DMS114 treated with DMSO at 0.1 percent for 48 hours (cell line): ENCODE measurements at regions not wholly inside any gene's neighbourhood (a gene's known extent, or its start where the extent isn't known, plus 50 kb on each side); places are given as distances from the start of the nearest gene placed in this dataset.

ENCODE experiments used
- DNase-seq: peaks from one replicate; lab custom pipeline; 2025; ENCODE audit not compliant: unreplicated experiment; lab: John Stamatoyannopoulos, UW

GRCh38 chr6:6704103-6705060 is 115.9 kb downstream of the LY86 start:
- DNase-seq = no peak

DNA sequence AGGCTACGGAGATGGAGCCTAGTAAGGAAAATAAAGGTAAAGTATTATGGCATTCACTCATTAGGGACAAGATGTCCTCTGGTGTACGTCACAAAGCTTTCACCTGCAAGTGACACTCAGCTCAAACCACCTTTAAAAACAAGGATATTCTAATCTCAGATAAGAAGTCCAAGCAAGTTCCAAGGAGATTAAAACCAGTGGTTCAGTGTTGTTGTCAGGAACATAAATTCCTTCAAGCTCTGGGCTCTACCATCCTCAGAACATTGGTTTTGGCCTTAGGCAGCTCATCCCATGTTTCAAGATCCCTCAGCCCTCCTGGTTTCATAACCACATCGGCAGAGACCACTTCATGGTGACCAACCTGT is 116.5 kb downstream of the LY86 start:
- DNase-seq = no peak

GRCh38 chr6:6705915-6706675 is 117.6 kb downstream of the LY86 start:
- DNase-seq = no peak

GRCh38 chr6:6707143-6707542 is 118.6 kb downstream of the LY86 start:
- no peak for DNase-seq

- no peak for DNase-seq
These were observed 120.6 kb downstream of the LY86 start for GRCh38 chr6:6709106-6709505.

GRCh38 chr6:6711031-6711785 is 122.7 kb downstream of the LY86 start:
- DNase-seq = no peak

DNA sequence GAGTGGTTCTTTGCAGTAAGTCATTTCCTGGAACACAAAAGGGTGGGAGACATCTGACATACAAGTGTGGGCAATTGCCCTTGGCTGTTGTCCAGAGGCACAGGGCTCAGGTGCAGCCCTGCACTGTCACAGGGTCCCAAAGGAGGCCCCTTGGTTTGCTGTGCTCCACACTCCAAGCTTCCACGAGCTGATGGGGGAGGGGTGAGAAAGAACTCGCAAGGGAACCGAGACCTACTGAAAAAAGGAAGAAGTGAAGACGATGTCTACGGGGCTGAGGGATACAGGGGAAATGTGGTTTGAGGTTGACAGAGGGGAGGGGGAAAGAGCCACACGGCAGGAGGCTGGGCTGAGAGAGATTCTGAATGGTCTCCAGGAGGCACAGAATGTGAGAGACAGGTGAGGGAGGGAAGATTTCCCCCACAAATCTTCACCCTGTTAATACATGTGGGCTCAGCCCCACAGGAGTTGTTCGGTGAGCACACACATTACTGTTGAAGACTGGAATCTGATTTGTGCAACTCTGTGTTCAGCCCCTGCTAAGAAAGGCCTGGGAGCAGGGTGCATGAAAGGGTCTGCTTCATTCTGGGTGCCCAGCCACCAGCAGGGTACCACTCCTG is 123.4 kb downstream of the LY86 start:
- no peak for DNase-seq

DNA sequence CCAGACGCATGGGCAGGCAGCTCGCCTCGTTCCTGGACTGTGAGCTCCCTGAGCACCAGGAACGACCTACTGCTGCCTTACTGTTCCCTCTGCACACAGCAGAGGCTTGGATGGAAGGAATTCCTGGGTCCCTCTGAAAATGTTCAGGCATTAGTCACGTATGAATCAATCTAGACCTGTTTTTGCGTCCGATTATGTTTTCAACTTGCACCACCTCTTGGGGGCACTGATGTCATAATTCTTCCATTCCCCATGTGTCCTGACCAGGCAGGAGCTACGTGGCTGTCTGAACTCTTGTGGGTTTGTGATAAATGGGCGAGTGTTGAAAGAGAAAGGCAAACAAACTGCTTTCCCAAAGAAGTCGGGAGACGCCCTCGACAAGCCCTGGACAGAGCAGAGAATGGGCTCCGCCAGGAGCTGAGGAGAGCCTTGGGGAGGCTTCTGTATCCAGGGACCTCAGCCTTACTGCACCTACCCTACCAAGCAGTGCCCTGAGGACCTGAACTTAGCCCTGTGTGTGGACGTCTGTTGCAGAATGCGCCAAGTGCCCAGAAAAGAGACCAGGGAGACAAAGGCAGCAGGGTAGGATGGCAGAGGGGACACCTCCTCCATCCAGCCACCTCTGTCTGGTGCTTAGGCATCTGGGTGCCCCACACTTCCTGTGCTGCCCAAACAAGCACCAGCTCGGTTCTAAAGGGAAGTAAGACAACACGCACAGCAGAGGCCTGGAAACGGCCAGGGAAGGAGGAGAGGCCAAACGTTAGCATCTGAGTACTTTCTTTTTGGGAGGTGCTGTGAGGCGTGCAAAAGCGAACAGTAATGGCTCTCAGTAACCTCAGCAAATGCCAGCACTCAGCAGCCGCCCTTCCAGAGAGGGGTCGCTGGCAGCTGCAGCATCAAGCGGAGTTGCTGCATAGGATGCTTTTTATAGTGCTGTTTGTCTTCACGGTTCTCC is 124.2 kb downstream of the LY86 start:
- DNase-seq = no peak

DNA sequence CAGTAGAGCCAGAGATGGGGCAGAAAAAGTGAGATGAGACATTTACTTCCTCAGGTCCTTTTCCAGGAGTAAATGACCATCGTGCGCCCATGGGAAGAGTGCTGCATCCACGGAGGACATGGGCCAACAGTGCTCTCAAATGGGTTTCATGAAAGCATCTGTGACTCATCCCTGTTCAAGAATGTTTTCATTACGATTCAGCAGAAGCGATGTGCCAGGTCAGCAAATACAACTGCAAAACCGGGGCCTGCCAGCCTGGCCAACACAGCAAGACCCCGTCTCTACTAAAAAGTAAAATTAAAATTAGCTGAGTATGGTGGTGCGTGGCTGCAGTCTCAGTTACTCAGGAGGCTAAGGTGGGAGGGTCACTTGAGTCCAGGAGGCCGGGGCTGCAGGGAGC is 125.1 kb downstream of the LY86 start:
- DNase-seq = no peak

DNA sequence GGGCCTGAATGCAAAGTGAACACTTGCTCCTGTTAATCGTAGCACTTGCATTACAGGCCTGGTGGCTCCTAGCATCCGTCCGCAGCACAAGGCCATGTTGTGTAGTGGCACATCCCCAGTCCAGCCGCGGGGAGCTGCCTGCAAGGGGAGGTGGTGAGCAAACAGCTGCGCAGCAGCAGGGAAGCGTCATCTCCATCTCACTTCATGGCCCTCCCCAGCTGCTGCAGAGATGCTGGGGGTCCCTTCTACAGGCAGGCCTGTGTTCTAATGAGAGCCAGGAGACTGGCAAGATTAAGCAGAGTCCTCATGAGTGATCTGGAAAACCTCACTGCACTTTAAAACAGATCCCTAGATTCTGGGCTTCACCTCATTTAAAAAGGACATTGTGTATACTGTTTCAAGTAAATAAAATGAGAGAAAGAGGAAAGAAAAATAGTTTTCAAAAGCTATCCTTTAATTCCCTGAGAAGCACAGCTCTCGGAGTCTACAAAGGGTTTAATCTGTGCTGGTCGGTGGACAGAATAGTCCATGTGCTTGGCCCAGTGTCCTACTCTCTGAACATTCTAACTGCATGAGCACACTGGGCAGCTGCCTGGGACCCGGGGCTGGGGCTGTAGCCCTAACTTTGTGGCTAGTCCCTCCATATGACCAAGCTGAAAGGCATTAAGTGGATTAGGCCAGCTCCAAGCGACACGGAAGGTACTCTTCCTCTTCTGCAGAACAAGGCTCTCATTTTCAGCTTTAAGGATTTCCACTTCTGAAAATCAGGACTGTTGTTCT is 125.8 kb downstream of the LY86 start:
- no peak for DNase-seq

DNA sequence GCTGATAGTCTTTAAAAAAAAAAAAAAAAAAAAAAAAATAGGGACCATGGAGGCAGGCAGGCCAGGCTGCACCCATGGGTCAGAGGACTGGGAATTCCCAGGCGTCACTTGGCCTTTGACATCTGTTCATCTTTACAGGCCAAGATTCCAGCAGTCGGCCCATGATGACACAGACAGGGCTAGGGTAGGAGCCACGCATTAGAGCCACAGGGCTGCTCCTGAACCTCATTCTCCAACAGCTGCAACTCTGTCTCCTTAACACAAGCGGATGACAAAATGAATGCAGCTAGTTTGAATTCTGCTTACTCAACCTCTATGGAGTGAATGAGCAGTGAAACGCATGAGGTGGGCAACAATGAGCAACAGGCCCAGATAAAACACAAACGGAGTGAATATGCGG is 126.4 kb downstream of the LY86 start:
- no peak for DNase-seq

GRCh38 chr6:6715465-6715864 is 126.9 kb downstream of the LY86 start:
- DNase-seq = no peak

DNA sequence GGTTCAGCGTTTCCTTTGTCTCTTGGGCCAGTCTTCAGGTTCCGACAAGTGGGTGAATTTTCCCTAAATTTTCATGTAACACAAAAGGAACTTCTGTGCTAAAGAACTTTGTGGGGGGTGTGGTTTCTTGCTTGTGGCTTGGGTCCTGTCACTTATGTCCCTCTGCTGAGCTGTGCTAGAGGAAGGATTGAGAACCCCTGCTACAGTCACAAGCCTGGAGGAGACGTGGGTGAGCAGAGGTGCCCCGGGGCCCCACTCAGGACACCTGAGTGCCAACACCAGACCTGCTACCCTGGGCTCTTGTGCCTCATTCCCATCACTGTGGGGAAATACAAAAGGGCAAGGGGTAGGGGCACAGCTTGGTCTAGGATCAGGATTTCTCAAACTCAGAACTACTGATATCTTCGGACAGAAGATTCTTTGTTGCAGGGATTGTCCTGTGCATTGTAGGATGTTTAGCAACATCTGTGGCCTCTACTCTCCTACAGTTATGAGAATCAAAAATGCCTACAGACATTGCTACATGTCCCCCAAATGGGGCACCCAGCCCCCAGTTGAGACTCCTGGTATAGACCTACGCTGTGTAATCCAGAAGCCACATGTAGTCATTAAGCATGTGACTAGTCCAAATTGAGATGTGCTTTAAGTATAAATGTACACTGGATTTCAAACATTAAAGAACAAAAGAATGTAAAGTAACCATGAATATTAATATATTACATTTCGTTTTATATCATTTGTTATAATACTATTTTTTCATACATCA is 128.7 kb downstream of the LY86 start:
- no peak for DNase-seq

GRCh38 chr6:6717953-6718352 is 129.4 kb downstream of the LY86 start:
- DNase-seq = no peak

- no peak for DNase-seq
These were observed 133.1 kb downstream of the LY86 start for GRCh38 chr6:6721606-6722005.

GRCh38 chr6:6722195-6722594 is 133.7 kb downstream of the LY86 start:
- DNase-seq = no peak

DNA sequence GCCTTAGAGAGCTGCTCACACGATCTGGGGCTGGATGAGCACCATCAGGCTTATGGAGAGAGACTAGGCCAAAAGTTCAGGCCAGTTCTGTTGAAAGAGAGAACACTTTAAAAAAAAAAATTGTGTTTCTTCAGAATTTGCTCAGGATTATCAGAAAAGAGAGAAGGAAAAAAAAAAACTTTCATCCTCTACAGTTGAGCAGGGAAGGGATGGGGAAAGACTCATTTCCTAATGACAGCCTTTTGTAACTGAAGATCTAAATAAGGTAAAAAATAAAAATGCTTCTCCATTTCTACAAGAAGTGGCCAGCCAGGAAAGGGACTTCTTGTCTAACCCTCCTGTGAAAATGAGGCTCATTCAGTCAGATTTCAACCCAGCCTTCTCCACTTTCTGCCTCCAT is 134.8 kb downstream of the LY86 start:
- no peak for DNase-seq

GRCh38 chr6:6723921-6724538 is 135.5 kb downstream of the LY86 start:
- DNase-seq = peak; percentile 66
